H9 (cell line): ENCODE measurements at regions not wholly inside any gene's neighbourhood (a gene's known extent, or its start where the extent isn't known, plus 50 kb on each side); places are given as distances from the start of the nearest gene placed in this dataset.

Experiments
- DNase-seq: peaks from one replicate; pipeline ENCODE4 v3.0.0-alpha.2; 2017
- H2AFZ ChIP-seq: one replicate; pipeline ENCODE4 v1.6.1; 2013; ENCODE audit warnings: mild to moderate bottlenecking, low read length, control low read depth, moderate library complexity
- H2AK5ac ChIP-seq: 2 replicates; pipeline ENCODE4 v1.6.1; 2013; ENCODE audit warnings: low read length, control low read depth, mixed read lengths; ENCODE audit not compliant: insufficient read length
- H2BK120ac ChIP-seq: one replicate; pipeline ENCODE4 v1.6.1; 2013; ENCODE audit warnings: low read depth, mild to moderate bottlenecking, low read length, control low read depth, inconsistent platforms; ENCODE audit not compliant: poor library complexity, severe bottlenecking
- H2BK12ac ChIP-seq: 2 replicates; pipeline ENCODE4 v1.6.1; 2013; ENCODE audit warnings: low read length, control low read depth, mixed read lengths, low read depth; ENCODE audit not compliant: insufficient read length
- H2BK15ac ChIP-seq: 2 replicates; pipeline ENCODE4 v1.6.1; 2013; ENCODE audit warnings: low read depth, low read length, control low read depth
- H2BK20ac ChIP-seq: one replicate; pipeline ENCODE4 v1.6.1; 2013; ENCODE audit warnings: low read depth, mild to moderate bottlenecking, low read length, control low read depth, inconsistent platforms; ENCODE audit not compliant: poor library complexity, severe bottlenecking
- H2BK5ac ChIP-seq: 2 replicates; pipeline ENCODE4 v1.6.1; 2013; ENCODE audit warnings: low read length, control low read depth, mixed read lengths; ENCODE audit not compliant: insufficient read length
- H3K14ac ChIP-seq: 2 replicates; pipeline ENCODE4 v1.6.1; 2013; ENCODE audit warnings: low read length, control low read depth; ENCODE audit not compliant: insufficient read depth
- H3K18ac ChIP-seq: 2 replicates; pipeline ENCODE4 v1.6.1; 2013; ENCODE audit warnings: low read depth, mild to moderate bottlenecking, mixed read lengths, low read length, control low read depth; ENCODE audit not compliant: insufficient read length
- H3K23ac ChIP-seq: 2 replicates; pipeline ENCODE4 v1.6.1; 2013; ENCODE audit warnings: low read length, control low read depth, mixed read lengths, low read depth; ENCODE audit not compliant: insufficient read length
- H3K23me2 ChIP-seq: 2 replicates; pipeline ENCODE4 v1.6.1; 2013; ENCODE audit warnings: low read depth, mild to moderate bottlenecking, mixed read lengths, low read length, control low read depth; ENCODE audit not compliant: insufficient read length, poor library complexity, severe bottlenecking
- H3K27ac ChIP-seq: 2 replicates; pipeline ENCODE4 v1.5.1; 2013; ENCODE audit warnings: low read length, control low read depth, mixed read lengths, low read depth; ENCODE audit not compliant: insufficient read length
- H3K27me3 ChIP-seq: 2 replicates; pipeline ENCODE4 v1.6.1; 2013; ENCODE audit warnings: low read length, control low read depth, inconsistent platforms; ENCODE audit not compliant: insufficient read depth
- H3K4ac ChIP-seq: 2 replicates; pipeline ENCODE4 v1.6.1; 2013; ENCODE audit warnings: low read depth, mild to moderate bottlenecking, control low read depth, inconsistent platforms, low read length, moderate library complexity
- H3K4me1 ChIP-seq: 2 replicates; pipeline ENCODE4 v1.6.1; 2013; ENCODE audit warnings: low read length, control low read depth, inconsistent platforms; ENCODE audit not compliant: insufficient read depth
- H3K4me2 ChIP-seq: 2 replicates; pipeline ENCODE4 v1.6.1; 2013; ENCODE audit warnings: low read length, control low read depth, mixed read lengths; ENCODE audit not compliant: insufficient read length, insufficient read depth
- H3K56ac ChIP-seq: 2 replicates; pipeline ENCODE4 v1.6.1; 2013; ENCODE audit warnings: low read depth, mild to moderate bottlenecking, mixed read lengths, low read length, control low read depth; ENCODE audit not compliant: insufficient read length
- H3K79me1 ChIP-seq: 2 replicates; pipeline ENCODE4 v1.6.1; 2013; ENCODE audit warnings: low read depth, mild to moderate bottlenecking, moderate library complexity, low read length, control low read depth, inconsistent platforms; ENCODE audit not compliant: insufficient read depth, poor library complexity, severe bottlenecking
- H3K79me2 ChIP-seq: 2 replicates; pipeline ENCODE4 v1.6.1; 2013; ENCODE audit warnings: low read length, control low read depth, inconsistent platforms; ENCODE audit not compliant: insufficient read depth
- H3K9ac ChIP-seq: 2 replicates; pipeline ENCODE4 v1.6.1; 2013; ENCODE audit warnings: low read length, control low read depth, mixed read lengths; ENCODE audit not compliant: insufficient read length; ENCODE audit errors: extremely low read depth
- H3K9me3 ChIP-seq: one replicate; pipeline ENCODE4 v1.6.1; 2013; ENCODE audit warnings: low read depth, low read length, inconsistent platforms; ENCODE audit not compliant: control insufficient read depth
- H3T11ph ChIP-seq: one replicate; pipeline ENCODE4 v1.6.1; 2013; ENCODE audit warnings: mild to moderate bottlenecking, low read length, control low read depth, inconsistent platforms
- H4K20me1 ChIP-seq: one replicate; pipeline ENCODE4 v1.6.1; 2013; ENCODE audit not compliant: control insufficient read depth, insufficient read length, insufficient read depth
- H4K5ac ChIP-seq: 2 replicates; pipeline ENCODE4 v1.6.1; 2013; ENCODE audit warnings: low read depth, mild to moderate bottlenecking, mixed read lengths, low read length, control low read depth; ENCODE audit not compliant: insufficient read length
- H4K8ac ChIP-seq: replicated peaks from 2 replicates; pipeline ENCODE4 v1.6.1; 2013; ENCODE audit warnings: low read length, control low read depth, mixed read lengths, low read depth; ENCODE audit not compliant: insufficient read length
- H4K91ac ChIP-seq: 2 replicates; pipeline ENCODE4 v1.6.1; 2013; ENCODE audit warnings: low read depth, mild to moderate bottlenecking, moderate library complexity, mixed read lengths, low read length, control low read depth; ENCODE audit not compliant: insufficient read length
- H3K27ac Mint-ChIP-seq, 3 experiments: 2 replicates in 2 of 3; 3 replicates in 1 of 3; pipeline ENCODE4 v1.8.0; 2020 to 2021; ENCODE audit warnings: mixed read lengths in 3 of 3, mild to moderate bottlenecking in 1 of 3, moderate library complexity in 1 of 3
- H3K27me3 Mint-ChIP-seq: 2 replicates; pipeline ENCODE4 v1.8.0; 2021; ENCODE audit warnings: low read depth, mild to moderate bottlenecking, moderate library complexity, mixed read lengths
- H3K36me3 Mint-ChIP-seq, 3 experiments: 2 replicates in 2 of 3; 3 replicates in 1 of 3; pipeline ENCODE4 v1.8.0; 2020 to 2021; ENCODE audit warnings: low read depth in 3 of 3, mixed read lengths in 3 of 3; ENCODE audit not compliant: insufficient read depth in 1 of 3
- H3K4me1 Mint-ChIP-seq, 2 experiments: 2 replicates each; pipeline ENCODE4 v1.8.0; 2020; ENCODE audit warnings: mixed read lengths in 2 of 2
- H3K4me3 Mint-ChIP-seq, 2 experiments: 2 replicates in 1 of 2; 3 replicates in 1 of 2; pipeline ENCODE4 v1.8.0; 2020 to 2021; ENCODE audit warnings: mild to moderate bottlenecking in 2 of 2, mixed read lengths in 2 of 2, moderate library complexity in 1 of 2
- H3K9me3 Mint-ChIP-seq, 2 experiments: 2 replicates in 1 of 2; 3 replicates in 1 of 2; pipeline ENCODE4 v1.8.0; 2020; ENCODE audit warnings: mild to moderate bottlenecking in 2 of 2, mixed read lengths in 2 of 2, moderate library complexity in 1 of 2
- CTCF ChIP-seq: fragments of 200-600 bp; sonication (generic); conservative IDR thresholded peaks from 3 replicates; pipeline ENCODE4 v1.8.0; 2021; ENCODE audit warnings: antibody characterized with exemption, mild to moderate bottlenecking
- WGBS: extraction: QIAGEN DNeasy Blood & Tissue Kit; methylation state at CpG from one replicate; pipeline ENCODE4 v1.1.7; 2013; ENCODE audit warnings: missing lambda C conversion rate, low lambda C conversion rate, mixed read lengths; ENCODE audit not compliant: insufficient read length; ENCODE audit errors: extremely low coverage; 5-methylcytosine and 5-hydroxymethylcytosine counted together

- Mint-ChIP-seq H3K4me1 (peaks cover 40 to 42% of the 10 kb centered on the region in 2 experiments), H3K4me3 (no peak overlapping the region), H3K36me3 (peaks cover 0 to 2% (median 0%) of the 10 kb centered on the region in 3 experiments; a peak in 3 of 7 replicates), H3K27ac (no peak overlapping the region), H3K9me3 (peaks cover 3 to 6% of the 10 kb centered on the region in 2 experiments; a peak in 3 of 5 replicates), H3K27me3 (no peaks in the 10 kb centered on the region; the same call in 1 of the 2 replicates)
- Histone ChIP-seq H3T11ph (no peak overlapping the region), H3K9ac (no peak overlapping the region), H2BK12ac (no peak overlapping the region), H4K8ac (no peak overlapping the region), H4K5ac (no peak overlapping the region), H2AK5ac (no peak overlapping the region), H3K9me3 (no peaks in the 10 kb centered on the region), H3K79me1 (no peaks in the 10 kb centered on the region), H3K4me2 (no peak overlapping the region), H3K79me2 (no peaks in the 10 kb centered on the region), H3K4ac (no peak overlapping the region), H3K56ac (no peak overlapping the region), H2BK15ac (no peak overlapping the region), H2BK5ac (no peak overlapping the region), H3K23me2 (no peaks in the 10 kb centered on the region), H3K23ac (no peak overlapping the region), H3K27ac (no peak overlapping the region), H3K27me3 (no peaks in the 10 kb centered on the region), H2BK20ac (no peak overlapping the region), H2AFZ (no peak overlapping the region), H4K91ac (no peak overlapping the region), H3K4me1 (peaks cover 6% of the 10 kb centered on the region), H4K20me1 (no peaks in the 10 kb centered on the region), H2BK120ac (no peak overlapping the region), H3K14ac (no peak overlapping the region), H3K18ac (no peak overlapping the region)
- 100% methylated on average over 1 of the region's 7 CpGs for WGBS
- DNase-seq = no peak
- TF ChIP-seq CTCF = no peak
Observed at GRCh38 chr5:167893271-167893670, 398.2 kb upstream of the WWC1 start.
